OCI-LY3 (cell line): ENCODE measurements at regions not wholly inside any gene's neighbourhood (a gene's known extent, or its start where the extent isn't known, plus 50 kb on each side); places are given as distances from the start of the nearest gene placed in this dataset.

Experiments used
- H2AFZ ChIP-seq: fragments of 200-600, 300-600 bp; shearing (Covaris generic); 2 replicates; pipeline ENCODE4 v1.6.0; 2014; ENCODE audit warnings: antibody characterized with exemption, low read depth, low read length
- H3K27ac ChIP-seq: fragments of 200-600, 300-600 bp; sonication (generic); 2 replicates; pipeline ENCODE4 v1.5.1; 2014; ENCODE audit warnings: mild to moderate bottlenecking, low read length, moderate library complexity, mixed read lengths
- H3K27me3 ChIP-seq: fragments of 200-600, 300-600 bp; sonication (generic); 2 replicates; pipeline ENCODE4 v1.6.1; 2014; ENCODE audit warnings: low read depth, low read length, mixed read lengths
- H3K36me3 ChIP-seq: fragments of 200-600, 300-600 bp; sonication (generic); replicated peaks from 2 replicates; pipeline ENCODE3; 2014; ENCODE audit warnings: low read depth, low read length, mixed read lengths
- H3K4me1 ChIP-seq: fragments of 300-600, 200-600 bp; sonication (generic); 2 replicates; pipeline ENCODE4 v1.6.1; 2014; ENCODE audit warnings: low read length, mixed read lengths
- H3K4me2 ChIP-seq: fragments of 200-600, 300-600 bp; sonication (generic); 2 replicates; pipeline ENCODE4 v1.6.1; 2014; ENCODE audit warnings: low read length, mixed read lengths
- H3K4me3 ChIP-seq: fragments of 300-600, 200-600 bp; sonication (generic); 2 replicates; pipeline ENCODE4 v1.5.1; 2014; ENCODE audit warnings: antibody characterized with exemption, mild to moderate bottlenecking, low read length, moderate library complexity
- H3K79me2 ChIP-seq: fragments of 300-600, 200-600 bp; shearing (Covaris generic); 2 replicates; pipeline ENCODE4 v1.6.1; 2014; ENCODE audit warnings: mild to moderate bottlenecking, low read length, mixed read lengths
- H3K9ac ChIP-seq: fragments of 300-600, 200-600 bp; shearing (Covaris generic); 2 replicates; pipeline ENCODE4 v1.6.0; 2014; ENCODE audit warnings: mild to moderate bottlenecking, low read length, moderate library complexity
- H3K9me3 ChIP-seq: fragments of 200-600, 300-600 bp; shearing (Covaris generic); 2 replicates; pipeline ENCODE4 v1.6.1; 2014; ENCODE audit warnings: low read length, mixed read lengths; ENCODE audit not compliant: insufficient read depth
- H4K20me1 ChIP-seq: fragments of 200-600, 300-600 bp; sonication (generic); 2 replicates; pipeline ENCODE4 v1.6.1; 2016; ENCODE audit warnings: low read length, mixed read lengths; ENCODE audit not compliant: insufficient read depth
- CTCF ChIP-seq: fragments of 200-600, 300-600 bp; sonication (generic); IDR thresholded peaks from 2 replicates; pipeline ENCODE4 v1.5.1; 2014; ENCODE audit warnings: antibody characterized with exemption, low read length, low read depth
- EZH2phosphoT487 ChIP-seq: fragments of 200-600 bp; shearing (Covaris generic); IDR thresholded peaks from 2 replicates; pipeline ENCODE4 v1.6.1; 2018; ENCODE audit warnings: antibody characterized with exemption, mixed run types, low read depth

- no peak overlapping the region for H3K9ac ChIP-seq
- H3K27ac ChIP-seq, result no peak overlapping the region
- H3K4me2 ChIP-seq, result no peak overlapping the region
- TF ChIP-seq EZH2phosphoT487, result no peak
- no peak overlapping the region for H3K4me3 ChIP-seq
- H4K20me1 ChIP-seq, result no peaks in the 10 kb centered on the region
- no peaks in the 10 kb centered on the region for H3K9me3 ChIP-seq
- H3K27me3 ChIP-seq, result 0 out of 2 replicates have a peak, but pooled peaks cover 4% of the 10 kb centered on the region
- H2AFZ ChIP-seq, result no peak overlapping the region
- H3K36me3 ChIP-seq, result no peaks in the 10 kb centered on the region
- no peaks in the 10 kb centered on the region for H3K4me1 ChIP-seq
- no peaks in the 10 kb centered on the region for H3K79me2 ChIP-seq
Observed at GRCh38 chr6:3619201-3619600, 132.3 kb downstream of the PXDC1 start.

- no peak overlapping the region for H3K9ac ChIP-seq
- no peaks in the 10 kb centered on the region for H3K9me3 ChIP-seq
- TF ChIP-seq EZH2phosphoT487 (no peak), CTCF (no peak)
- no peak overlapping the region for H3K27ac ChIP-seq
- H3K4me3 ChIP-seq, result no peak overlapping the region
- 0 out of 2 replicates have a peak, but pooled peaks cover 4% of the 10 kb centered on the region for H3K27me3 ChIP-seq
- no peaks in the 10 kb centered on the region for H3K79me2 ChIP-seq
- H3K4me1 ChIP-seq, result no peaks in the 10 kb centered on the region
- no peaks in the 10 kb centered on the region for H4K20me1 ChIP-seq
- H3K4me2 ChIP-seq, result no peak overlapping the region
- no peak overlapping the region for H2AFZ ChIP-seq
- no peaks in the 10 kb centered on the region for H3K36me3 ChIP-seq
Observed at GRCh38 chr6:3618642-3619041, 132.9 kb downstream of the PXDC1 start.

- peaks cover 8% of the 10 kb centered on the region; the same call in 1 of the 2 replicates for H3K27me3 ChIP-seq
- H3K4me3 ChIP-seq, result no peak overlapping the region
- TF ChIP-seq EZH2phosphoT487, result no peak
- TF ChIP-seq CTCF, result no peak
Observed at GRCh38 chr6:3617681-3618311, 133.7 kb downstream of the PXDC1 start.

GRCh38 chr6:3617192-3617631 is 134.3 kb downstream of the PXDC1 start:
- Histone ChIP-seq H3K27me3 (peaks cover 11% of the 10 kb centered on the region; the same call in 1 of the 2 replicates), H4K20me1 (no peaks in the 10 kb centered on the region), H3K4me2 (no peak overlapping the region), H3K4me1 (no peaks in the 10 kb centered on the region), H3K9ac (no peak overlapping the region), H3K4me3 (no peak overlapping the region), H3K79me2 (no peaks in the 10 kb centered on the region), H3K9me3 (no peaks in the 10 kb centered on the region), H3K27ac (no peak overlapping the region), H2AFZ (no peak overlapping the region), H3K36me3 (no peaks in the 10 kb centered on the region)
- TF ChIP-seq EZH2phosphoT487 (no peak), CTCF (no peak)

More at GRCh38 chr6:3617681-3618311, 133.7 kb downstream of the PXDC1 start:
- no peaks in the 10 kb centered on the region for H3K9me3 ChIP-seq
- no peaks in the 10 kb centered on the region for H3K79me2 ChIP-seq
- H2AFZ ChIP-seq, result no peak overlapping the region
- H3K27ac ChIP-seq, result no peak overlapping the region
- no peak overlapping the region for H3K9ac ChIP-seq
- H4K20me1 ChIP-seq, result no peaks in the 10 kb centered on the region
- no peaks in the 10 kb centered on the region for H3K4me1 ChIP-seq
- no peaks in the 10 kb centered on the region for H3K36me3 ChIP-seq
- no peak overlapping the region for H3K4me2 ChIP-seq
